ENCODE measurements at regions not wholly inside any gene's neighbourhood (a gene's known extent, or its start where the extent isn't known, plus 50 kb on each side); places are given as distances from the start of the nearest gene placed in this dataset.
"Not testable (repeated sequence)": the region's sequence is repeated elsewhere in the genome, so short reads cannot be mapped to it uniquely, and the experiment has no call there.

- intact Hi-C loops (cut with DNase I), result no loop called here
- ATAC-seq, result no peak
- no peak overlapping the region for H3K27ac ChIP-seq
- TF ChIP-seq CTCF (IDR thresholded peaks at IDR 0.05) (no peak), POLR2A (IDR thresholded peaks at IDR 0.05) (no peak)
- peaks cover 0 to 10% (median 5%) of the 10 kb centered on the region in 4 donors for H3K4me1 ChIP-seq
- no peaks in the 10 kb centered on the region for H3K9me3 ChIP-seq
- no peaks in the 10 kb centered on the region for H3K27me3 ChIP-seq
- WGBS (ENCODE audit: insufficient coverage, low coverage, low lambda C conversion rate, missing lambda C conversion rate), result 66% methylated on average over 14 of the region's 14 CpGs
- no peaks in the 10 kb centered on the region for H3K36me3 ChIP-seq
- no peak overlapping the region for H3K4me3 ChIP-seq
- DNase-seq, result no peak
These were observed 382.1 kb downstream of the OSR1 start for GRCh38 chr2:18976168-18976961.

- H3K27ac ChIP-seq, result no peak overlapping the region
- H3K36me3 ChIP-seq, result no peaks in the 10 kb centered on the region
- H3K9me3 ChIP-seq, result no peaks in the 10 kb centered on the region
- no peak overlapping the region for H3K4me3 ChIP-seq
- peaks cover 0 to 15% (median 4%) of the 10 kb centered on the region in 4 donors for H3K4me1 ChIP-seq
- intact Hi-C loops (cut with DNase I), result no loop called here
- ATAC-seq, result no peak
- no peaks in the 10 kb centered on the region for H3K27me3 ChIP-seq
- TF ChIP-seq POLR2A (IDR thresholded peaks at IDR 0.05), result no peak
- TF ChIP-seq CTCF (IDR thresholded peaks at IDR 0.05), result no peak
- WGBS (ENCODE audit: insufficient coverage, low coverage, low lambda C conversion rate, missing lambda C conversion rate), result 61% methylated on average over 9 of the region's 9 CpGs
- DNase-seq, result no peak
These were observed 382.8 kb downstream of the OSR1 start for GRCh38 chr2:18975506-18976167.

- Histone ChIP-seq H3K36me3 (no peaks in the 10 kb centered on the region), H3K27me3 (no peaks in the 10 kb centered on the region), H3K27ac (no peak overlapping the region), H3K4me1 (peaks cover 0 to 11% (median 4%) of the 10 kb centered on the region in 4 donors), H3K9me3 (no peaks in the 10 kb centered on the region), H3K4me3 (no peak overlapping the region)
- intact Hi-C loops (cut with DNase I), result no loop called here
- peak in 1 of 4 donors; percentile 40 for ATAC-seq
- DNase-seq, result no peak
- TF ChIP-seq CTCF (IDR thresholded peaks at IDR 0.05) (no peak), POLR2A (IDR thresholded peaks at IDR 0.05) (no peak)
These were observed 382.3 kb upstream of the NT5C1B start for GRCh38 chr2:18971628-18972027.

- TF ChIP-seq POLR2A (IDR thresholded peaks at IDR 0.05), result no peak
- Histone ChIP-seq H3K27ac (peak overlapping the region in 1 of 3 donors; percentile 66), H3K36me3 (no peaks in the 10 kb centered on the region), H3K27me3 (no peaks in the 10 kb centered on the region), H3K4me3 (no peak overlapping the region), H3K4me1 (peaks cover 0 to 11% (median 4%) of the 10 kb centered on the region in 4 donors), H3K9me3 (no peaks in the 10 kb centered on the region)
- ATAC-seq (no peak), DNase-seq (no peak)
- intact Hi-C loops (cut with DNase I), result no loop called here
- WGBS (ENCODE audit: insufficient coverage, low coverage, low lambda C conversion rate, missing lambda C conversion rate), result 88% methylated on average over 3 of the region's 3 CpGs
These were observed 381.7 kb upstream of the NT5C1B start for GRCh38 chr2:18971069-18971378.

GRCh38 chr2:18966131-18966530, 376.8 kb upstream of the NT5C1B start:
- DNase-seq, result no peak

GRCh38 chr2:18963739-18964256, 374.4 kb upstream of the NT5C1B start:
- DNase-seq; H3K27ac ChIP-seq; intact Hi-C loops (cut with DNase I): not testable (repeated sequence)

More at GRCh38 chr2:18966131-18966530, 376.8 kb upstream of the NT5C1B start:
- Histone ChIP-seq H3K27me3 (no peaks in the 10 kb centered on the region), H3K9me3 (no peaks in the 10 kb centered on the region), H3K4me3 (no peak overlapping the region), H3K27ac (no peak overlapping the region), H3K36me3 (no peaks in the 10 kb centered on the region), H3K4me1 (peaks cover 0 to 9% (median 4%) of the 10 kb centered on the region in 4 donors)
- 23% methylated on average over 1 of the region's 1 CpG for whole genome bisulfite sequencing (ENCODE audit: insufficient coverage, low coverage, low lambda C conversion rate, missing lambda C conversion rate)
- no peak for TF ChIP-seq CTCF (IDR thresholded peaks at IDR 0.05)
- intact Hi-C loops (cut with DNase I), result no loop called here
- no peak for ATAC-seq

More at GRCh38 chr2:18963739-18964256, 374.4 kb upstream of the NT5C1B start:
- not testable (repeated sequence) for H3K36me3 ChIP-seq, H3K4me1 ChIP-seq, H3K27me3 ChIP-seq, H3K4me3 ChIP-seq, H3K9me3 ChIP-seq, ATAC-seq
- 80% methylated on average over 2 of the region's 3 CpGs for WGBS (ENCODE audit: insufficient coverage, low coverage, low lambda C conversion rate, missing lambda C conversion rate)
